ENCODE measurements at regions not wholly inside any gene's neighbourhood (a gene's known extent, or its start where the extent isn't known, plus 50 kb on each side); places are given as distances from the start of the nearest gene placed in this dataset.
"Not testable (repeated sequence)": the region's sequence is repeated elsewhere in the genome, so short reads cannot be mapped to it uniquely, and the experiment has no call there.

- no peak for DNase-seq
- Histone ChIP-seq H3K4me3 (no peak overlapping the region), H3K27ac (no peak overlapping the region), H3K4me1 (no peaks in the 10 kb centered on the region), H3K36me3 (no peaks in the 10 kb centered on the region), H3K27me3 (no peaks in the 10 kb centered on the region), H3K9me3 (no peaks in the 10 kb centered on the region)
- no peak for TF ChIP-seq CTCF (IDR thresholded peaks at IDR 0.05)
- no peak for TF ChIP-seq POLR2A (IDR thresholded peaks at IDR 0.05)
- intact Hi-C loops (cut with DNase I; ENCODE audit: low total_unique reads): no loop called here
These were observed 133.4 kb downstream of the FZD1 start for GRCh38 chr7:91397612-91398011.

GRCh38 chr7:91398341-91398740, 134.1 kb downstream of the FZD1 start:
- no peak for DNase-seq
- TF ChIP-seq CTCF (IDR thresholded peaks at IDR 0.05): no peak
- TF ChIP-seq POLR2A (IDR thresholded peaks at IDR 0.05): no peak
- Histone ChIP-seq H3K9me3 (no peaks in the 10 kb centered on the region), H3K27ac (no peak overlapping the region), H3K4me3 (no peak overlapping the region), H3K36me3 (no peaks in the 10 kb centered on the region), H3K4me1 (no peaks in the 10 kb centered on the region), H3K27me3 (no peaks in the 10 kb centered on the region)
- intact Hi-C loops (cut with DNase I; ENCODE audit: low total_unique reads): no loop called here

- Histone ChIP-seq H3K36me3 (no peaks in the 10 kb centered on the region), H3K27me3 (no peaks in the 10 kb centered on the region), H3K9me3 (no peaks in the 10 kb centered on the region), H3K4me3 (no peak overlapping the region), H3K27ac (no peak overlapping the region), H3K4me1 (no peaks in the 10 kb centered on the region)
- no peak for TF ChIP-seq CTCF (IDR thresholded peaks at IDR 0.05)
- no peak for TF ChIP-seq POLR2A (IDR thresholded peaks at IDR 0.05)
- intact Hi-C loops (cut with DNase I; ENCODE audit: low total_unique reads): no loop called here
- DNase-seq: no peak
These were observed 141.0 kb downstream of the FZD1 start for GRCh38 chr7:91405092-91405788.

- DNase-seq; H3K4me3 ChIP-seq; H3K27me3 ChIP-seq; H3K9me3 ChIP-seq; H3K4me1 ChIP-seq; intact Hi-C loops (cut with DNase I; ENCODE audit: low total_unique reads); H3K36me3 ChIP-seq; H3K27ac ChIP-seq: not testable (repeated sequence)
These were observed 141.6 kb downstream of the FZD1 start for GRCh38 chr7:91405873-91406272.

- intact Hi-C loops (cut with DNase I; ENCODE audit: low total_unique reads): no loop called here
- DNase-seq: no peak
- no peaks in the 10 kb centered on the region for H3K9me3 ChIP-seq
- no peaks in the 10 kb centered on the region for H3K27me3 ChIP-seq
- TF ChIP-seq CTCF (IDR thresholded peaks at IDR 0.05): no peak
- no peak for TF ChIP-seq POLR2A (IDR thresholded peaks at IDR 0.05)
- H3K36me3 ChIP-seq: no peaks in the 10 kb centered on the region
- no peak overlapping the region for H3K4me3 ChIP-seq
- H3K4me1 ChIP-seq: no peaks in the 10 kb centered on the region
- H3K27ac ChIP-seq: no peak overlapping the region
These were observed 143.7 kb downstream of the FZD1 start for GRCh38 chr7:91407942-91408341.
